ENCODE measurements at regions not wholly inside any gene's neighbourhood (a gene's known extent, or its start where the extent isn't known, plus 50 kb on each side); places are given as distances from the start of the nearest gene placed in this dataset.

DNA sequence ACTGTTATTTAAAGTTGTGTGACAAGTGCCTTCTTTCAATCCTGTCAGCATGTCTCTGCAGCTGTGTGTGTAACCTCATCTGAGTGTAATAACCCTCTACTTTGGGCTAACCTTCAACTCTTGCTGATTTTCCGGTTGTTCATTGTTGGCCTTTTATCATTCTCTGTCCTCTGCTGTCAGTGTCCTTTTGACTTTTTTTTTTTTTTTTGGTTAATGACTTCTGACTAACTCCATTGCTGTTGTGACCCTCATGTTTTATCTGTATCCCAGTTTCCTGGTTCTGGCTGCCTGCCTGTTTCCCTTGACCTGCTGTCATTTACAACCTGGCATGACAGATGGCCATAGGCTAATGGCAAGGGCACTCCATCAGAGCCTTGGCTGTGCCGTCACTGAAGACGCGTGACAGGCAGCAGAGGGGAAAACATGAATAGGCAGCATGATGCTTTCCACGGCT, 145.7 kb upstream of the MAN1A1 start (continued):
- TF ChIP-seq, protein P1, sequence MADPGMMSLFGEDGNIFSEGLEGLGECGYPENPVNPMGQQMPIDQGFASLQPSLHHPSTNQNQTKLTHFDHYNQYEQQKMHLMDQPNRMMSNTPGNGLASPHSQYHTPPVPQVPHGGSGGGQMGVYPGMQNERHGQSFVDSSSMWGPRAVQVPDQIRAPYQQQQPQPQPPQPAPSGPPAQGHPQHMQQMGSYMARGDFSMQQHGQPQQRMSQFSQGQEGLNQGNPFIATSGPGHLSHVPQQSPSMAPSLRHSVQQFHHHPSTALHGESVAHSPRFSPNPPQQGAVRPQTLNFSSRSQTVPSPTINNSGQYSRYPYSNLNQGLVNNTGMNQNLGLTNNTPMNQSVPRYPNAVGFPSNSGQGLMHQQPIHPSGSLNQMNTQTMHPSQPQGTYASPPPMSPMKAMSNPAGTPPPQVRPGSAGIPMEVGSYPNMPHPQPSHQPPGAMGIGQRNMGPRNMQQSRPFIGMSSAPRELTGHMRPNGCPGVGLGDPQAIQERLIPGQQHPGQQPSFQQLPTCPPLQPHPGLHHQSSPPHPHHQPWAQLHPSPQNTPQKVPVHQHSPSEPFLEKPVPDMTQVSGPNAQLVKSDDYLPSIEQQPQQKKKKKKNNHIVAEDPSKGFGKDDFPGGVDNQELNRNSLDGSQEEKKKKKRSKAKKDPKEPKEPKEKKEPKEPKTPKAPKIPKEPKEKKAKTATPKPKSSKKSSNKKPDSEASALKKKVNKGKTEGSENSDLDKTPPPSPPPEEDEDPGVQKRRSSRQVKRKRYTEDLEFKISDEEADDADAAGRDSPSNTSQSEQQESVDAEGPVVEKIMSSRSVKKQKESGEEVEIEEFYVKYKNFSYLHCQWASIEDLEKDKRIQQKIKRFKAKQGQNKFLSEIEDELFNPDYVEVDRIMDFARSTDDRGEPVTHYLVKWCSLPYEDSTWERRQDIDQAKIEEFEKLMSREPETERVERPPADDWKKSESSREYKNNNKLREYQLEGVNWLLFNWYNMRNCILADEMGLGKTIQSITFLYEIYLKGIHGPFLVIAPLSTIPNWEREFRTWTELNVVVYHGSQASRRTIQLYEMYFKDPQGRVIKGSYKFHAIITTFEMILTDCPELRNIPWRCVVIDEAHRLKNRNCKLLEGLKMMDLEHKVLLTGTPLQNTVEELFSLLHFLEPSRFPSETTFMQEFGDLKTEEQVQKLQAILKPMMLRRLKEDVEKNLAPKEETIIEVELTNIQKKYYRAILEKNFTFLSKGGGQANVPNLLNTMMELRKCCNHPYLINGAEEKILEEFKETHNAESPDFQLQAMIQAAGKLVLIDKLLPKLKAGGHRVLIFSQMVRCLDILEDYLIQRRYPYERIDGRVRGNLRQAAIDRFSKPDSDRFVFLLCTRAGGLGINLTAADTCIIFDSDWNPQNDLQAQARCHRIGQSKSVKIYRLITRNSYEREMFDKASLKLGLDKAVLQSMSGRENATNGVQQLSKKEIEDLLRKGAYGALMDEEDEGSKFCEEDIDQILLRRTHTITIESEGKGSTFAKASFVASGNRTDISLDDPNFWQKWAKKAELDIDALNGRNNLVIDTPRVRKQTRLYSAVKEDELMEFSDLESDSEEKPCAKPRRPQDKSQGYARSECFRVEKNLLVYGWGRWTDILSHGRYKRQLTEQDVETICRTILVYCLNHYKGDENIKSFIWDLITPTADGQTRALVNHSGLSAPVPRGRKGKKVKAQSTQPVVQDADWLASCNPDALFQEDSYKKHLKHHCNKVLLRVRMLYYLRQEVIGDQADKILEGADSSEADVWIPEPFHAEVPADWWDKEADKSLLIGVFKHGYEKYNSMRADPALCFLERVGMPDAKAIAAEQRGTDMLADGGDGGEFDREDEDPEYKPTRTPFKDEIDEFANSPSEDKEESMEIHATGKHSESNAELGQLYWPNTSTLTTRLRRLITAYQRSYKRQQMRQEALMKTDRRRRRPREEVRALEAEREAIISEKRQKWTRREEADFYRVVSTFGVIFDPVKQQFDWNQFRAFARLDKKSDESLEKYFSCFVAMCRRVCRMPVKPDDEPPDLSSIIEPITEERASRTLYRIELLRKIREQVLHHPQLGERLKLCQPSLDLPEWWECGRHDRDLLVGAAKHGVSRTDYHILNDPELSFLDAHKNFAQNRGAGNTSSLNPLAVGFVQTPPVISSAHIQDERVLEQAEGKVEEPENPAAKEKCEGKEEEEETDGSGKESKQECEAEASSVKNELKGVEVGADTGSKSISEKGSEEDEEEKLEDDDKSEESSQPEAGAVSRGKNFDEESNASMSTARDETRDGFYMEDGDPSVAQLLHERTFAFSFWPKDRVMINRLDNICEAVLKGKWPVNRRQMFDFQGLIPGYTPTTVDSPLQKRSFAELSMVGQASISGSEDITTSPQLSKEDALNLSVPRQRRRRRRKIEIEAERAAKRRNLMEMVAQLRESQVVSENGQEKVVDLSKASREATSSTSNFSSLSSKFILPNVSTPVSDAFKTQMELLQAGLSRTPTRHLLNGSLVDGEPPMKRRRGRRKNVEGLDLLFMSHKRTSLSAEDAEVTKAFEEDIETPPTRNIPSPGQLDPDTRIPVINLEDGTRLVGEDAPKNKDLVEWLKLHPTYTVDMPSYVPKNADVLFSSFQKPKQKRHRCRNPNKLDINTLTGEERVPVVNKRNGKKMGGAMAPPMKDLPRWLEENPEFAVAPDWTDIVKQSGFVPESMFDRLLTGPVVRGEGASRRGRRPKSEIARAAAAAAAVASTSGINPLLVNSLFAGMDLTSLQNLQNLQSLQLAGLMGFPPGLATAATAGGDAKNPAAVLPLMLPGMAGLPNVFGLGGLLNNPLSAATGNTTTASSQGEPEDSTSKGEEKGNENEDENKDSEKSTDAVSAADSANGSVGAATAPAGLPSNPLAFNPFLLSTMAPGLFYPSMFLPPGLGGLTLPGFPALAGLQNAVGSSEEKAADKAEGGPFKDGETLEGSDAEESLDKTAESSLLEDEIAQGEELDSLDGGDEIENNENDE (IDR thresholded peaks at IDR 0.05; ENCODE audit: insufficient replicate concordance, low read length) = no peak
